T-cell (primary cell): ENCODE measurements at regions not wholly inside any gene's neighbourhood (a gene's known extent, or its start where the extent isn't known, plus 50 kb on each side); places are given as distances from the start of the nearest gene placed in this dataset.

Experiments
- ATAC-seq, 4 experiments: fragments of 200-7000 bp in 3 of 4; fragments of 150-1000 bp in 1 of 4; cut with Tn5 transposase; replicated peaks in 1 of 4; 1 replicate in 3 of 4; 2 replicates in 1 of 4; pipeline ENCODE4 v1.10.0; 2021; ENCODE audit warnings: moderate library complexity in 3 of 4, mild to moderate bottlenecking in 2 of 4, moderate number of reproducible peaks in 1 of 4
- CTCF ChIA-PET, 2 donors: fragments of 300-600 bp; sonication (Branson Sonifier 250); formaldehyde crosslinking; loops; one replicate each; lab custom pipeline; 2022; ENCODE audit warnings: antibody characterized with exemption in 2 of 2; lab: Charles Lee
- POLR2A ChIA-PET, 2 donors: fragments of 300-600 bp; sonication (Branson Sonifier 250); formaldehyde crosslinking; loops; one replicate each; lab custom pipeline; 2022; ENCODE audit warnings: antibody characterized with exemption in 2 of 2; lab: Charles Lee
- DNase-seq, 35 experiments: peaks; one replicate each; pipeline versions ENCODE4 v3.0.0 to v3.0.0-alpha.2; 2013 to 2023
- H3K27ac ChIP-seq: one replicate; pipeline ENCODE4 v1.5.1; 2013; ENCODE audit warnings: low read length
- H3K27me3 ChIP-seq, 2 experiments: replicated peaks in 1 of 2; 1 replicate in 1 of 2; 2 replicates in 1 of 2; pipeline versions ENCODE4 v1.6.1 to v1.7.0; 2013; ENCODE audit warnings: low read length in 1 of 2, mixed read lengths in 1 of 2; ENCODE audit not compliant: control insufficient read depth in 2 of 2, insufficient read depth in 2 of 2; ENCODE audit errors: extremely low read depth in 1 of 2
- H3K36me3 ChIP-seq, 2 donors: 1 replicate in 1 of 2; 2 replicates in 1 of 2; pipeline versions ENCODE4 v1.6.1 to v1.7.0; 2013; ENCODE audit warnings: low read length in 1 of 2; ENCODE audit not compliant: control insufficient read depth in 2 of 2, insufficient read depth in 1 of 2; ENCODE audit errors: extremely low read depth in 1 of 2
- H3K4me1 ChIP-seq, 2 experiments: 1 replicate in 1 of 2; 2 replicates in 1 of 2; pipeline versions ENCODE4 v1.6.1 to v1.7.0; 2013; ENCODE audit warnings: low read length in 2 of 2, mixed read lengths in 1 of 2; ENCODE audit not compliant: insufficient read depth in 2 of 2, control insufficient read depth in 1 of 2; ENCODE audit errors: extremely low read depth in 1 of 2
- H3K4me3 ChIP-seq, 2 donors: 1 replicate in 1 of 2; 2 replicates in 1 of 2; pipeline versions ENCODE4 v1.5.1 to v1.7.0; 2013; ENCODE audit warnings: mild to moderate bottlenecking in 2 of 2, low read length in 1 of 2, moderate library complexity in 1 of 2; ENCODE audit not compliant: control insufficient read depth in 1 of 2; ENCODE audit errors: extremely low read depth in 1 of 2
- H3K9me3 ChIP-seq: 2 replicates; pipeline ENCODE4 v1.7.0; 2013
- H3K27ac Mint-ChIP-seq, 2 donors: one replicate each; pipeline ENCODE4 v1.8.0; 2020 to 2021; ENCODE audit warnings: mild to moderate bottlenecking in 2 of 2, mixed read lengths in 2 of 2
- H3K27me3 Mint-ChIP-seq, 2 donors: one replicate each; pipeline ENCODE4 v1.8.0; 2021 to 2022; ENCODE audit warnings: mixed read lengths in 2 of 2
- H3K36me3 Mint-ChIP-seq: one replicate; pipeline ENCODE4 v1.8.0; 2021; ENCODE audit warnings: mixed read lengths
- H3K4me1 Mint-ChIP-seq, 3 donors: one replicate each; pipeline ENCODE4 v1.8.0; 2020 to 2022; ENCODE audit warnings: mixed read lengths in 3 of 3, mild to moderate bottlenecking in 1 of 3
- H3K4me3 Mint-ChIP-seq, 3 donors: one replicate each; pipeline ENCODE4 v1.8.0; 2020 to 2022; ENCODE audit warnings: mild to moderate bottlenecking in 3 of 3, mixed read lengths in 3 of 3, moderate library complexity in 3 of 3
- H3K9me3 Mint-ChIP-seq, 3 donors: one replicate each; pipeline ENCODE4 v1.8.0; 2020 to 2022; ENCODE audit warnings: mixed read lengths in 3 of 3
- WGBS: methylation state at CpG from one replicate; pipeline ENCODE4 v1.1.5; 2013; ENCODE audit warnings: missing lambda C conversion rate; ENCODE audit not compliant: insufficient coverage; 5-methylcytosine and 5-hydroxymethylcytosine counted together

DNA sequence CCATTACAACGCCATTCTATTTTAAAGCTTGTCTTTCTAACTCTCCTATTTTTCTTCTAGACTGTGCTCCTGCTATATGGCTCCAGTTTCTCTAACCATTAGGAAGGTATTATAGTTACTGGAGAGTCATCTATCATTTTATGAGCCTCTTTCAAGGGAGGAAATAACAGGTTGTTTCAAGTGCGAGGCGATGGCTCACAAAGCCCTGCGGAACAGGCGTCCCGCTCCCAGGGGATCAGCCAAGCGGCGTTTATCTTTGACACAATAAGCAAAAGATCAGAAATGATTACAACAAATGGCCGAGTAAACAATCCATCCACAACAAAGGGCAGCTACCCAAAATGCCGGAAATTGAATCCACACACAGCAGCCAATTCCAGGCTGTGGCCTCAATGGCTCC lies 249.5 kb upstream of the POU3F1 start:
- H3K27ac Mint-ChIP-seq, result no peak overlapping the region
- no peaks in the 10 kb centered on the region for H3K9me3 ChIP-seq
- ATAC-seq (no peak), DNase-seq (no peak)
- H3K4me3 ChIP-seq, result no peak overlapping the region
- H3K36me3 ChIP-seq, result no peaks in the 10 kb centered on the region
- 84% methylated on average over 9 of the region's 10 CpGs for WGBS
- ChIA-PET CTCF (no interaction called here), POLR2A (no interaction called here)
- no peak overlapping the region for H3K4me3 Mint-ChIP-seq
- no peaks in the 10 kb centered on the region for H3K36me3 Mint-ChIP-seq
- H3K27me3 ChIP-seq, result peaks cover 7 to 32% of the 10 kb centered on the region in 2 experiments
- H3K27me3 Mint-ChIP-seq, result peaks cover 60 to 65% of the 10 kb centered on the region in 2 donors
- H3K27ac ChIP-seq, result no peak overlapping the region
- peaks cover 3 to 4% (median 3%) of the 10 kb centered on the region in 3 donors for H3K9me3 Mint-ChIP-seq
- H3K4me1 Mint-ChIP-seq, result peaks cover 1 to 7% (median 3%) of the 10 kb centered on the region in 3 donors
- H3K4me1 ChIP-seq, result peaks cover 0 to 4% of the 10 kb centered on the region in 2 experiments

DNA sequence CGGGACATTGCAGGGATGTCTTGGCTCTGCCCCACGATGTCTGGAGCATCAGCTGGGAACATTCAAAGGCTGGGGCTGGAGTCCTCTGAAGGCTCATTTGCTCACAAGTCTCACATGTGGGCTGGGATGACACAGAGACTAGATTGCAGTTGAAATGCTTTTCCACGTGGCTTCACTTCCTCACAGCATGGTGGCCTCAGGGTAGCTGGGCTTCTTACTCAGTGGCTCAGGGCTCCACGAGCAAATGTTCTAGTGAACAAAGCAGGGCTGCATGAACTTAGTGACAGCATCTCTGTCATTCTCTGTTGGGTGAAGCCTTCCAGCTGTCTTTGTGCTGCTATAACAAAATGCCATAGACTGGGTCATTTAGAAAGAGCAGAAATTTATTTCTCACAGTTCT lies 247.0 kb upstream of the POU3F1 start:
- no peak for ATAC-seq
- Histone ChIP-seq H3K4me1 (peaks cover 0 to 4% of the 10 kb centered on the region in 2 experiments), H3K4me3 (no peak overlapping the region), H3K27me3 (peaks cover 7 to 28% of the 10 kb centered on the region in 2 experiments), H3K27ac (no peak overlapping the region), H3K36me3 (no peaks in the 10 kb centered on the region), H3K9me3 (no peaks in the 10 kb centered on the region)
- H3K4me3 Mint-ChIP-seq, result no peak overlapping the region
- 56% methylated on average over 4 of the region's 4 CpGs for WGBS
- ChIA-PET CTCF (no interaction called here), POLR2A (no interaction called here)
- H3K27ac Mint-ChIP-seq, result no peak overlapping the region
- no peak for DNase-seq
- no peaks in the 10 kb centered on the region for H3K36me3 Mint-ChIP-seq
- H3K27me3 Mint-ChIP-seq, result peaks cover 54 to 61% of the 10 kb centered on the region in 2 donors
- H3K4me1 Mint-ChIP-seq, result peaks cover 1 to 7% (median 3%) of the 10 kb centered on the region in 3 donors
- H3K9me3 Mint-ChIP-seq, result peaks cover 3 to 4% (median 3%) of the 10 kb centered on the region in 3 donors

DNA sequence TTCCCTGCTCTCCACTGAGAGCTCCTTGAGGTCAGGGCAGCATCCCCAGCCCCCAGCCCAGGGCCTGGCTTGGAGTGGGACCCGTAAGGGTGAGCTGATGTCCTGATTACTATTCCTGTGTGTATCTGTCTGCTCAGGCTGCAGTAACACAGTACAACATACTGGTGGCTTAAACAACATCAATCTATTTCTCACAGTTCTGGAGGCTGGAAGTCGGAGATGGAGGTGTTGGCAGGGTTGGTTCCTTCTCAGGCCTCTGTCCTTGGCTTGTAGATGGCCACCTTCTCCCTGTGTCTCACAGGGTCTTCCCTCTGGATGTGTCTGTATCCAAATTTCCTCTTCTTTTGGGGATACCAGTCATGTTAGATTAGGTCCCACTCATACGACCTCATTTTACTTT lies 246.4 kb upstream of the POU3F1 start:
- no peak overlapping the region for H3K4me3 ChIP-seq
- ChIA-PET CTCF (no interaction called here), POLR2A (no interaction called here)
- Mint-ChIP-seq H3K9me3 (peaks cover 3 to 4% (median 3%) of the 10 kb centered on the region in 3 donors), H3K36me3 (no peaks in the 10 kb centered on the region), H3K27me3 (peaks cover 48 to 56% of the 10 kb centered on the region in 2 donors), H3K4me1 (peaks cover 1 to 7% (median 3%) of the 10 kb centered on the region in 3 donors), H3K27ac (no peak overlapping the region), H3K4me3 (no peak overlapping the region)
- H3K36me3 ChIP-seq, result no peaks in the 10 kb centered on the region
- DNase-seq, result no peak
- peaks cover 7 to 27% of the 10 kb centered on the region in 2 experiments for H3K27me3 ChIP-seq
- no peak overlapping the region for H3K27ac ChIP-seq
- no peaks in the 10 kb centered on the region for H3K9me3 ChIP-seq
- peaks cover 0 to 4% of the 10 kb centered on the region in 2 experiments for H3K4me1 ChIP-seq
- no CpG with 5 or more reads among the region's 3 CpGs for WGBS
- ATAC-seq, result no peak

DNA sequence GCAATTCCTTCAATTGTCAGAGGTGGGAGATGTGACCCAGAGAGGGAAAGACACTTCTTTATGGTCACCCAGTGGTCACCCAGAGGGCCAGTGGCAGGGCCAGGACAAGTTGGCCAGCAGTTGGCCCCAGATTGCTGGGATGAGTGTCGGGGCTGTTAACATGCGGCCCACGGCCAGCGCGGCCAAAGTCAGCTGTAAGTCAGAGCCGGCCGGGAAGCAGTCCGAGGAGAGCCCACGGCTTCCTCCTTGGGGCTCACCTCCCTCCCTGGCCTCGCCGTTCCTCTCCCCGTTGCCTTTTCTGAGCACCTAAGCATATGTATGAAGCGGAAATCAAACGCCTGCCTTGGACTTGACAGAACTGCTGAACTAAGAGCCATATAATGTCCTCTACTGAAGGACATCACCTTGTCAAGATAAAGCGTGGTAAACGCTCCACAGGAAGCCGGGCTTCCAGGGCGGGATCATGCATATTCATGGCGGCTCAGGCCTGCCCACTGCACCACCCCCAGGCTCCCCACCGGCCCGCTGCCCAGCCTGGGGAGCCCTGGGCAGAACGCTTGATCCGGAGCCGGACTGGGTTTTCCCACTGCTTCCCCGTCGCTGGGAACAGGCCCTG lies 245.4 kb upstream of the POU3F1 start:
- no peak overlapping the region for H3K27ac ChIP-seq
- POLR2A ChIA-PET, result no interaction called here
- 5% methylated on average over 26 of the region's 26 CpGs for WGBS
- H3K4me3 ChIP-seq, result no peak overlapping the region
- Mint-ChIP-seq H3K27ac (no peak overlapping the region), H3K4me1 (peaks cover 1 to 7% (median 3%) of the 10 kb centered on the region in 3 donors), H3K9me3 (peaks cover 3 to 4% (median 3%) of the 10 kb centered on the region in 3 donors), H3K27me3 (peaks cover 43 to 54% of the 10 kb centered on the region in 2 donors), H3K4me3 (no peak overlapping the region), H3K36me3 (no peaks in the 10 kb centered on the region)
- CTCF ChIA-PET, result no interaction called here
- no peaks in the 10 kb centered on the region for H3K9me3 ChIP-seq
- ATAC-seq (no peak), DNase-seq (no peak)
- H3K4me1 ChIP-seq, result peaks cover 0 to 4% of the 10 kb centered on the region in 2 experiments
- peaks cover 7 to 27% of the 10 kb centered on the region in 2 experiments for H3K27me3 ChIP-seq
- no peaks in the 10 kb centered on the region for H3K36me3 ChIP-seq

DNA sequence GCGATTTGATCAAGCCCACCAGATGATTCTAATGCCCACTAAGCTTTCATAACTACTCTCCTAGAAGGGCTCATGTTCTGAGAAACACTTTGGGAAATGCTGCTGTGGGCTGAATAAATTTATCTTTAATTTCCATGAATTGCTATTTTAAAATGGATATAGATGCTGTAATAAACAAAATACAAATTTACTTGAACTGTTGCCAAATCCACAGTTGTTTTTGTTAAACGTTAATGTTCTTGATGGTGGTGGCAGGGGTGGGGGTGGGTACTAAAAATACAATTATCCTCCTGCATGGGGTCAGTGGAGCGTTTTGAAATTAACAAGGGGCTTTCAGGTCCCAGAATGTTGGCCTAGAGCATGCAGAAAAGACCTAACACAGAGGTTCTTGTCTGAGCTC lies 244.7 kb upstream of the POU3F1 start:
- Histone ChIP-seq H3K27ac (no peak overlapping the region), H3K36me3 (no peaks in the 10 kb centered on the region), H3K4me3 (no peak overlapping the region), H3K4me1 (peaks cover 0 to 4% of the 10 kb centered on the region in 2 experiments), H3K9me3 (no peaks in the 10 kb centered on the region), H3K27me3 (peaks cover 7 to 32% of the 10 kb centered on the region in 2 experiments)
- peaks cover 1 to 7% (median 3%) of the 10 kb centered on the region in 3 donors for H3K4me1 Mint-ChIP-seq
- CTCF ChIA-PET, result no interaction called here
- H3K4me3 Mint-ChIP-seq, result no peak overlapping the region
- H3K27me3 Mint-ChIP-seq, result peaks cover 41 to 48% of the 10 kb centered on the region in 2 donors
- H3K9me3 Mint-ChIP-seq, result peaks cover 3 to 4% (median 3%) of the 10 kb centered on the region in 3 donors
- DNase-seq (no peak), ATAC-seq (no peak)
- WGBS, result no CpG with 5 or more reads among the region's 3 CpGs
- no peaks in the 10 kb centered on the region for H3K36me3 Mint-ChIP-seq
- POLR2A ChIA-PET, result no interaction called here
- H3K27ac Mint-ChIP-seq, result no peak overlapping the region

DNA sequence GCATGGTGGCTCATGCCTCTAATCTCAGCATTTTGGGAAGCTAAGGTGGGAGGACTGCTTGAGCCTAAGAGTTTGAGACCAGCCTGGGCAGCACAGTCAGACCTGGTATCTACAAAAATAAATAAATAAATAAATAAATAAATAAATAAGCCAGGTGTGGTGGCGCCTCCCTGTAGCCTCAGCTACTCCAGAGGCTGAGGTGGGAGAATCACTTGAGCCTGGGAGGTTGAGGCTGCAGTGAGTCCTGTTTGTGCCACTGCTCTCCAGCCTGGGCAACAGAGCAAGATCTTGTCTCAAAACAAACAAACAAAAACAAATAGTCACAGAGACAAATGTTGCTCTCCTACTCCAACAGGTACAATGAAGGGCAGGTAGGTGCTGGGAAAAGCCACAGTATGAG lies 242.4 kb upstream of the POU3F1 start:
- Histone ChIP-seq H3K4me1 (peaks cover 0 to 4% of the 10 kb centered on the region in 2 experiments), H3K27me3 (peaks cover 7 to 51% of the 10 kb centered on the region in 2 experiments), H3K4me3 (no peak overlapping the region), H3K9me3 (no peaks in the 10 kb centered on the region), H3K27ac (no peak overlapping the region), H3K36me3 (no peaks in the 10 kb centered on the region)
- H3K27ac Mint-ChIP-seq, result no peak overlapping the region
- H3K4me3 Mint-ChIP-seq, result no peak overlapping the region
- H3K36me3 Mint-ChIP-seq, result no peaks in the 10 kb centered on the region
- ATAC-seq (no peak), DNase-seq (no peak)
- CTCF ChIA-PET, result no interaction called here
- no peaks in the 10 kb centered on the region for H3K9me3 Mint-ChIP-seq
- no CpG with 5 or more reads among the region's 1 CpG for WGBS
- peaks cover 1 to 7% (median 3%) of the 10 kb centered on the region in 3 donors for H3K4me1 Mint-ChIP-seq
- H3K27me3 Mint-ChIP-seq, result peaks cover 22 to 37% of the 10 kb centered on the region in 2 donors
- POLR2A ChIA-PET, result no interaction called here
